Esophagus muscularis mucosa (tissue), 4 donors: ENCODE measurements at regions not wholly inside any gene's neighbourhood (a gene's known extent, or its start where the extent isn't known, plus 50 kb on each side); places are given as distances from the start of the nearest gene placed in this dataset.

ENCODE experiments used
- DNase-seq: peaks from one replicate; pipeline ENCODE4 v3.0.0-alpha.2; 2017; ENCODE audit errors: extremely low spot score
- H3K27ac ChIP-seq, 4 donors: fragments of 200-600 bp; sonication (generic); replicated peaks in 1 of 4; 1 replicate in 3 of 4; 2 replicates in 1 of 4; pipeline ENCODE4 v1.5.1; 2016 to 2019; ENCODE audit warnings: mild to moderate bottlenecking in 1 of 4
- H3K27me3 ChIP-seq, 4 donors: fragments of 200-600 bp; sonication (generic); one replicate each; pipeline versions ENCODE4 v1.5.1 to v1.6.0; 2016 to 2019
- H3K36me3 ChIP-seq, 4 donors: fragments of 200-600 bp; sonication (generic); one replicate each; pipeline ENCODE4 v1.5.1; 2016 to 2019
- H3K4me1 ChIP-seq, 4 donors: fragments of 200-600 bp; sonication (generic); one replicate each; pipeline ENCODE4 v1.5.1; 2016 to 2019
- H3K4me3 ChIP-seq, 4 donors: fragments of 200-600 bp; sonication (generic); 1 replicate in 2 of 4; 2 replicates in 2 of 4; pipeline ENCODE4 v1.5.1; 2016 to 2019; ENCODE audit warnings: mild to moderate bottlenecking in 4 of 4, moderate library complexity in 1 of 4
- H3K9me3 ChIP-seq, 4 donors: fragments of 200-600 bp; sonication (generic); 1 replicate in 3 of 4; 2 replicates in 1 of 4; pipeline ENCODE4 v1.5.1; 2016 to 2019
- EP300 ChIP-seq: sonication (generic); formaldehyde crosslinking; IDR thresholded peaks from one replicate; pipeline ENCODE4 v1.6.1; 2017; ENCODE audit warnings: antibody characterized with exemption
- POLR2A ChIP-seq: fragments of 450-650 bp; IDR thresholded peaks from one replicate; pipeline ENCODE4 v1.6.1; 2017; ENCODE audit warnings: antibody characterized with exemption, moderate library complexity, mild to moderate bottlenecking, low read depth
- POLR2AphosphoS5 ChIP-seq, 2 donors: sonication (generic); formaldehyde crosslinking; IDR thresholded peaks; one replicate each; pipeline ENCODE4 v1.6.1; 2017; ENCODE audit warnings: antibody characterized with exemption in 2 of 2
- WGBS: methylation state at CpG from one replicate; pipeline ENCODE4 v1.1.5; 2018; 5-methylcytosine and 5-hydroxymethylcytosine counted together
- intact Hi-C: fragments of 100-400 bp; cut with DNase I; formaldehyde crosslinking; loops from one replicate; pipeline ENCODE4 v1.15.1; 2023
- TF ChIP-seq, protein P1 (sequence below), 3 experiments: fragments of 200-600 bp in 2 of 3; fragments of 450-650 bp in 1 of 3; sonication (generic) in 2 of 3; IDR thresholded peaks; one replicate each; pipeline ENCODE4 v1.5.1; 2017 to 2019; ENCODE audit warnings: antibody characterized with exemption in 3 of 3, mild to moderate bottlenecking in 2 of 3, moderate library complexity in 1 of 3

DNA sequence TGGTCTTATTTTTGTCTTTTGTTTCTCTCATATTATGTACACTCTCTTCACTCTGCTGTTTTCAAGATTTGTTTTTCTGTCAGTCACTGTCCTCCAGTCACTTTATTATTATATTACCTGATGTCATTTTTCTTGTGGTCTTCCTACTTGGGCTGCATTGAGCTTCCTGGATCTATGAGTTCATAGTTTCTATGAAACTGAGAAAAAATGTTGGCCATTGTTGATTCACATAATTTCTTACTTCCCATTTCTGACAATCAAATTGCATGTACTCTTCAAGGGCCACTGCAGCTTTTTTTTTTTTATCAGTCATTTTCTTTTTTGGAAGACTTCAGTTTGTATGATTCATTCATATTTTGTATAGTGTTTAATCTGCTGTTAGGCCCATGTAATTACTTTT lies 1180.6 kb upstream of the GBE1 start:
- DNase-seq: no peak
- H3K36me3 ChIP-seq: no peaks in the 10 kb centered on the region
- TF ChIP-seq POLR2A (no peak), EP300 (no peak), POLR2AphosphoS5 (IDR thresholded peaks at IDR 0.05) (no peak)
- TF ChIP-seq, protein P1, sequence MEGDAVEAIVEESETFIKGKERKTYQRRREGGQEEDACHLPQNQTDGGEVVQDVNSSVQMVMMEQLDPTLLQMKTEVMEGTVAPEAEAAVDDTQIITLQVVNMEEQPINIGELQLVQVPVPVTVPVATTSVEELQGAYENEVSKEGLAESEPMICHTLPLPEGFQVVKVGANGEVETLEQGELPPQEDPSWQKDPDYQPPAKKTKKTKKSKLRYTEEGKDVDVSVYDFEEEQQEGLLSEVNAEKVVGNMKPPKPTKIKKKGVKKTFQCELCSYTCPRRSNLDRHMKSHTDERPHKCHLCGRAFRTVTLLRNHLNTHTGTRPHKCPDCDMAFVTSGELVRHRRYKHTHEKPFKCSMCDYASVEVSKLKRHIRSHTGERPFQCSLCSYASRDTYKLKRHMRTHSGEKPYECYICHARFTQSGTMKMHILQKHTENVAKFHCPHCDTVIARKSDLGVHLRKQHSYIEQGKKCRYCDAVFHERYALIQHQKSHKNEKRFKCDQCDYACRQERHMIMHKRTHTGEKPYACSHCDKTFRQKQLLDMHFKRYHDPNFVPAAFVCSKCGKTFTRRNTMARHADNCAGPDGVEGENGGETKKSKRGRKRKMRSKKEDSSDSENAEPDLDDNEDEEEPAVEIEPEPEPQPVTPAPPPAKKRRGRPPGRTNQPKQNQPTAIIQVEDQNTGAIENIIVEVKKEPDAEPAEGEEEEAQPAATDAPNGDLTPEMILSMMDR (IDR thresholded peaks at IDR 0.05): no peak

DNA sequence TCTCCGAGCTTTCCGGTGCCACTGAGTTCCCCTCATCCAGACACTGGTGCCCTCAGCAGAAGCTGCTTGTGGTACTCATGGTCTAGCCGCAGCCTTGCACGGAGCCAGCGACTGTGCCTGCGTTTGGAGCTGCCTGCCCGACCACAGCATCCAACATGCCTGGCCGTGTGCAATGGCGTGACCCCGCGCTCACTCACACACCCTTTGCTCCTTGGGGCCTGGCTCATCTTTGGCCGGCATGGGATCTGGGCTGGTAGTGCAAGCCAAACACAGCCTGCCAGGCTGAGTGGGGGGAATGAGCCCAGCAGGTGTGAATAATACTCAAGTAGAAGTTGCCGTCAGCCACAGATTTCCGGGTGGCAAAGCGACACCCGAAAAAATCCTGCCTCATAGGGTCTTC lies 1178.7 kb upstream of the GBE1 start:
- Histone ChIP-seq H3K4me3 (no peak overlapping the region), H3K36me3 (no peaks in the 10 kb centered on the region), H3K9me3 (peaks cover 0 to 25% (median 12%) of the 10 kb centered on the region in 4 donors), H3K27ac (no peak overlapping the region), H3K4me1 (no peaks in the 10 kb centered on the region), H3K27me3 (no peaks in the 10 kb centered on the region)
- intact Hi-C loops: no loop called here
- WGBS: 99% methylated on average over 14 of the region's 16 CpGs
- DNase-seq: no peak
- TF ChIP-seq POLR2AphosphoS5 (IDR thresholded peaks at IDR 0.05): no peak
- TF ChIP-seq EP300: no peak
- TF ChIP-seq, protein P1 (IDR thresholded peaks at IDR 0.05): no peak
- no peak for TF ChIP-seq POLR2A

More for the DNA sequence above, 1180.6 kb upstream of the GBE1 start:
- no peak overlapping the region for H3K27ac ChIP-seq
- intact Hi-C loops: no loop called here
- H3K27me3 ChIP-seq: no peaks in the 10 kb centered on the region
- no peak overlapping the region for H3K4me3 ChIP-seq
- H3K9me3 ChIP-seq: peaks cover 0 to 28% (median 15%) of the 10 kb centered on the region in 4 donors
- H3K4me1 ChIP-seq: no peaks in the 10 kb centered on the region

- DNase-seq: no peak
- intact Hi-C loops: no loop called here
- 93% methylated on average over 10 of the region's 12 CpGs for WGBS
These were observed 1178.1 kb upstream of the GBE1 start for GRCh38 chr3:82939491-82940097.

DNA sequence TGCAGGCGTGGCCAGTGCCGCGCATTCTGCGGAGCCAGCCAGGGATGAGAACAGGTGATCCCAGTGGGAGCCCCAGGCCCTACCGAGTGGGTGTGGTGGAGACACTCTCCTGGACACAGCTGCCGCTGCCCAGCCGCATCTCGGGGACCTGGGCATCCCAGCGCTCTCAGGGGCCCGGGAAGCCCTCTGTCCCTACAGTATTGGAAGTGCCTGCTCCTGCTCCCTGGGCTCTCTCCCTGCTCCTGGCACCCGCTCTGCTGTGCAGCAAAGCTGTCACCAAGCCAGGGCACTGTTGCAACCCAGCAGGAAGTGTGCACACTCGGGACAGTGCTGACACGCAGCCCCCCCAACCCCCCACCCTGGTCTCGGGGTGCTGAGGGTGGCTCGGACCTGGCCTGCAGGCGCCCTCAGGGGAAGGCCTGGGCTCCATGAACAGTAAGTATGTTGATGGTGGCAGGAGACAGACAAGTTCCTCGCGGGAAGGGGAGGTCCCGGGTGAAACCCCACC lies 1177.4 kb upstream of the GBE1 start:
- Histone ChIP-seq H3K27me3 (no peaks in the 10 kb centered on the region), H3K36me3 (no peaks in the 10 kb centered on the region), H3K4me1 (no peaks in the 10 kb centered on the region), H3K9me3 (peaks cover 0 to 14% (median under 1%) of the 10 kb centered on the region in 4 donors), H3K27ac (no peak overlapping the region), H3K4me3 (no peak overlapping the region)
- DNase-seq: no peak
- WGBS: 92% methylated on average over 10 of the region's 19 CpGs
- TF ChIP-seq, protein P1 (IDR thresholded peaks at IDR 0.05): no peak
- TF ChIP-seq POLR2A: no peak
- intact Hi-C loops: no loop called here

More at GRCh38 chr3:82939491-82940097, 1178.1 kb upstream of the GBE1 start:
- Histone ChIP-seq H3K9me3 (peaks cover 0 to 20% (median 7%) of the 10 kb centered on the region in 4 donors), H3K36me3 (no peaks in the 10 kb centered on the region), H3K27ac (no peak overlapping the region), H3K4me1 (no peaks in the 10 kb centered on the region), H3K4me3 (no peak overlapping the region), H3K27me3 (no peaks in the 10 kb centered on the region)
- TF ChIP-seq EP300: no peak

DNA sequence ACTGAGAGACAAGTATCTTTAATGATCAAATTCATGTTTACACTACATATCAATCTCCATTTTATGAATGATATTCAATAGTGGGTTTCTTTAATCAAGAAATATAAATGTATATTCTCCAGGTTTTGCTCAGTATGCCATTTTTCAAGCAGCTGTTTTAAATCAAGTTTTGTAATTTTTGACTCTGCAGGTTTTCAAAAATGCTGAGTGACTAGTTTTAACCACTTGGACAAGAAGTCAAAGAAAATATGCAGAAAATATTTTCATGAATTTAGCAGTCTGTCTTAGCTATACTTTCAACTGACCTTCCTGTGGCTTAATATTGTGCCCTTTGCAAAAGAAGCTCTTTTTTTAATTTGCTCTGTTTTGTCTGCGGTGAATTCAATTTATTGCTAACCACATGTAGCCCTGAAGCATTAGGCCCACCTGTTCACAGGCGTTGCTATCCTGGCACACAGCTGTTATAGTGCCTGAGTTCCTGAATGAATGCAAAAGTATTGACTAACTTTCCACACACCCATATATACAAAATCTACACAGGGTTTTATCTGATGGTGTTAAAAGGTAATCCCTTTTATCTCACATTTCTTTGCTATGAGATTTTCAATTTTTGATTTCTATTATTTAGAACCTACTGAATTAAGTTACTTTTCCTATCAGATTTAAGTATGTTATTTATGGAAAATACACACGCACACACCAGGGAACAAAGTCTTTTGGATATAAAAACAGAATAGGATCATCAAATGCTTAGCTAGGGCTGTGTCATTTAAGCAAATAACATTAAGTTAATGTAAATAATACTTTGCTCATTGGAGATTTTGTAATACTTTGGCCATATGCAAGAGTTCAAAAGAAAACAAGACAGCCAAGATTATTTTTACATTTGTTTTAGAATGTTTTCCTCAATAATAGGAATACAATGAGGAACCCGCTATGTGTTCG lies 1166.1 kb upstream of the GBE1 start:
- Histone ChIP-seq H3K27me3 (no peaks in the 10 kb centered on the region), H3K4me3 (no peak overlapping the region), H3K4me1 (no peaks in the 10 kb centered on the region), H3K27ac (no peak overlapping the region), H3K36me3 (no peaks in the 10 kb centered on the region), H3K9me3 (no peaks in the 10 kb centered on the region)
- WGBS: 51% methylated on average over 5 of the region's 5 CpGs
- intact Hi-C loops: no loop called here
- TF ChIP-seq, protein P1 (IDR thresholded peaks at IDR 0.05): no peak
- no peak for TF ChIP-seq POLR2AphosphoS5 (IDR thresholded peaks at IDR 0.05)
- no peak for TF ChIP-seq EP300
- TF ChIP-seq POLR2A: no peak
- DNase-seq: no peak
